HG03060 (cell line): ENCODE measurements at regions not wholly inside any gene's neighbourhood (a gene's known extent, or its start where the extent isn't known, plus 50 kb on each side); places are given as distances from the start of the nearest gene placed in this dataset.

Experiments used
- ATAC-seq: cut with Tn5 transposase; IDR thresholded peaks from one replicate; pipeline ENCODE4 v1.9.1; 2021; ENCODE audit warnings: low read depth, moderate number of reproducible peaks; ENCODE audit not compliant: unreplicated experiment

- no peak for ATAC-seq
Measured at GRCh38 chr3:162740941-162741596, 1244.5 kb downstream of the OTOL1 start.

DNA sequence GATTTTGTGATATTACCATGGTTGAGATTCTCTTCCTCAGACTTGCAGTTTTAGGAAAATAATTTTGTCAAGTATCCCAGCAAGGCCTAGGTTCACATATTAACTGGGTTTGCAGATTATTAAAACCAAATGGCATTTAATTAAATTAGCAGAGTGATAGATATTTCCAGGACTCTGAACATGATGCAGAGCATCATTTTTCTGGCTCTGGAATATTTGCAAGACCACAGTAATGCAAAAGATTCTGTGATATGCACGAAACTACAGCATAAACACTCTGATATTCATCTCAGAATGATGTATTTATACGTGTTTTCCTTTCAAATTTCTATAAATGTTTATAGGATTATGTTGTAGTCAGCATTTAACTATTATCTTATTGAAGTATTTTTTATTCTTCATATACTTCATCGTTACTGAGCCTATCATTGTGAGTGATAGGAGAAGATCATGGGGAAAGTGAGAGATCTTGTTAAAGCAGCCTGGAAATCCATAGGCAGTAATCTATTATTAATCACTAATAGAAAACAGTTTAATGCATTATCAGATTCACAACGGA lies 1245.6 kb downstream of the OTOL1 start:
- ATAC-seq: no peak

GRCh38 chr3:162743091-162743490 lies 1246.5 kb downstream of the OTOL1 start:
- no peak for ATAC-seq

- no peak for ATAC-seq
Measured at GRCh38 chr3:162760789-162761188, 1264.2 kb downstream of the OTOL1 start.

DNA sequence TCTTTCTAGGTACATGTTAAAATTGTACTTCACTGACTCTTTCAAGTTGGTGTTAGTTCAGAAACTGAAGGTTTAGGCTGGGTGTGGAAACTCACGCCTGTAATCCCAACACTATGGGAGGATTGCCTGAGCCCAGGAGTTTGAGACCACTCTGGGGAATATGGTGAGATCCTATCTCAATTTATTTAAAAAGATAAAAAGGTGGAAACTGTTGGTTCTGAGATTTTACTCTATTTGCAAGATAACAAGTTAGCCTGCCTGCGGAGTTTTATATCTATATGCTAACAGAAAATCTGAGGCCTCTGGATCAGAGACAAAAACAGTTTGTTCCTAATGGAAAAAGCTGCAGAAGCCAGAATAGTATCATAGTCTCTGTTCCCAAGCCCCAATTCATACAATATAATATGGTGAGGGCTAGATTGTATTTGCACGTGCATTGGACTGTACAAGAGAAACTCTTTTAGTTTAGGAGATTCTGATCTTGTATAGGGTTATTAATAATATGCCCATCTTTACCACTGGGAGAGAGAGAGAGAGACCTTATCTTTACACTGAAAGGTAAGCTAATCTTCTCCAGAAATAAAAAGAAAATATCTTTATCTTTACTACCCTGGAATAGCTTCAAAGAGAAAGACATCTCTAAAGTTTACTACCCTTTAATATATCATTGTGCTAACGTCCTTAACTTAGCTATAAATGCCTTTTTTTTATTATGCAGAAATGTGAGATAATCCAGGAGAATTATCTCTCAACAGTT lies 1267.6 kb downstream of the OTOL1 start:
- ATAC-seq: no peak

DNA sequence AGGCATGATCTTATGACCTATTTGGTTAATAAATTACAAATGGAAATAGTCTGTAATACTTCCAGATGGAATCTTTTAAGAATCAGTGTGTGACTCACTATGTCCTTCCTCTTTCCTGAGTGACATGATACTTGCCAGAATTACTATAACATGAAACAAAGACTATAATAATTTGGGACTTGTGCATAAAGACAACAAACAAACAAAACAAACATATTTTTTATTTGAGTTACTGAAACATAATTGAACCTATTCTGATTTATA lies 1268.1 kb downstream of the OTOL1 start:
- no peak for ATAC-seq

- ATAC-seq: no peak
Measured at GRCh38 chr3:162765524-162765923, 1268.9 kb downstream of the OTOL1 start.

- no peak for ATAC-seq
Measured at GRCh38 chr3:162769564-162769963, 1273.0 kb downstream of the OTOL1 start.

DNA sequence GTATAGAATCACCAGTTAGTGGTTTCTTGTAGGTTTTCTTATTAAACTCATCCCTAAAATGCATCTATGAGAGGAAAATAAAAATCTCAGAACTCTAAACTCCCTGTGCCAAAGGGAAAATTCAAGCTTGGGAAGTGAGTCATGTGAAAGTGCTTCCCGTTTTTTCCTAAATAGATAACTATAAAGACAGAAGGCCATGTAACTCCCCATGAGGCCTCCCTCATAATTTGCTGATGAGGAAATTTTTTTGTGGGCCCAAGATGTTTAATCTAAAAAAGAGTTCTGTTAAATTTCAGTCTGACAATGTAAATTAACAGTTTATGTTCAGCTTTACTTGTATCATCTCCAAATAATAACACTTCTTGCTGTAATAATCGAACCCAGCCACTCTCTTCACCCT lies 1273.9 kb downstream of the OTOL1 start:
- no peak for ATAC-seq

DNA sequence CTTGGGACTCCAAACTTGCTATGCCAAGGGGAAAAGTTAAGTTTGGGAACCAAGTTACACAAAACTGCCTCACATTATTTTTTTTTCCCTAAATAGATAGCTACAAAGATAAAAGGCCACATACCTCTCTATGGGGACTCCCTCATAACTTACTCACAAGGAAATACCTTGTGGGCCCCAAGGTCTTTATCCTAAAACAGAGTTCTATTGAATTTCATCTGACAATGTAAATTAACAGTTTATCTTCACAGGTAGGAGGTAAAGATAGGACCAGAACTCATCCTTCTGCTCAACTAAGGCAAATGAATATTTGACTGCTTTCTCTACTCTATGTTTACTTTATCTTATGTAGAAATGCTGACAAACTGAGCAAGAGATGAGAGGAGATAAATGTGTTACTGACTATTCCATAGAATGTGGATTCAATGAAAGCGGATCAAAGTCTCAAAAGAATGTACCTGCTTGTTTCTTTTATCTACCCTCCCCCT lies 1278.0 kb downstream of the OTOL1 start:
- no peak for ATAC-seq

- ATAC-seq: no peak
Measured at GRCh38 chr3:162776148-162776547, 1279.5 kb downstream of the OTOL1 start.

DNA sequence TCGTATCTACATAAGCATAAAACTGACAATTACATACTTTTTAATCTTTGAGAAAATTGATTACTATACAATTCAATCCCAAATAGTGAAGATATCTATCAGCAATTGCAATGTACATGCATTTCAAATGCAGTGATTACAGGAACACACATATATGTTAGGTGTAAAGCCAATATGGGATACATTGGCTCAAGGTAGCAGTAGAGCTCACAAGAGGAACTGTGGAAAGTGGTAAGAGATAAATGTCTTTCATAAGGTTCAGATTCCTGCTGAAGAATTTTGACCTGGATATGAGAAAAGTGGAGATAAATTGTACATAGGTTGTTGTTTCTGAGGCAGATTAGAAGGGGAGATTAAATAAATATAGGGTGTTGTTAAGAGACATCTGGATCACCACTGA lies 1280.5 kb downstream of the OTOL1 start:
- ATAC-seq: no peak

GRCh38 chr3:162780313-162780712 lies 1283.7 kb downstream of the OTOL1 start:
- ATAC-seq: no peak

DNA sequence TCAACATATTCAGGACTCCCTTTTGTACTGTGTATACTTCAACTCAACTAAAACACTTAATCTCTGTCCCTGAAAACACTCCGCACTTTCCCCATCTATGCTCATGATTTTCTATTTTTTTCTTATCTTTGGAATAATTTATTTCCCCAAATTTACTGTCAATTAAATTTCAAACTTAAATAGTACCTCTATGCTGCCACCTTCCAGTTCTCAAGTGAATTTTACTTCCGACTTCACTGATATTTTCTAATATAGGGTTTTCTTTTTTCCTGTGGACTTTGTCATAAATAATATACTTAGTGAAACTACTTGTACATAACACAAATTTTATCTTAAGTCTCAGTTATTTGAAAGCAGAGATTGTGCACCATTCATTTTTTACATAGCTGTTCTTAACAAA lies 1303.3 kb downstream of the OTOL1 start:
- no peak for ATAC-seq

DNA sequence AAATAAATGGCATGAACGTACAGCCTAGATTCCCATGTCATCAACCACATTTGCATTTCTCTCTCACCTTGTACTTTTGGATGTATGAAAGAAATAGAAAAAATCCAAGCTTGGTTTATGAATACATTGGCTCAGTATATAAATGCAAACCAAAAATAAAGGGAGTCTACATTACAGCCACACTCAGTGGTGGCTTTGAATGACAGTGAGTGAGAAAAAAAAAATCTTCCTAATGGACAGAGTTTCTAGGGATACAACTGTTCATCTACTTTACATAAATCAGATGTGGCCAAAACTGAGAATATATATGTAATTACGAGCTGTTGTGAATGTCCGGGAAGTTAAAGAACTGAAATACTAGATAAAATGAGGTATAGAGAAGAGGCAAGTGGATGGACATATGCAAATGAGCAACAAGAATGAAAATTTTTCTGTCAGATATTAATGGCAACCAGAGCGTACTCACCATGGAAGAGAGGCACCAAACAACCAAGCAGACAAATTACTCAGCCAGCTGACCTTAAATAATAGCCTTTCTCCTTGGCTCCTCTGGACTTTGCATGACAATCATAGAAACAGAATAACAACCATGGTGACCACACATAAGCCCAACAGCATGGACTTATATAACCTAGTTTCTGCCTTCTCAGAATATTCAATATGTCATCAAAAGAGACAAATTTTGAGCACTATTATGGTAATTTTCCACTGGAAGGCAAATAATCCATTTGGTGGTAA lies 1305.8 kb downstream of the OTOL1 start:
- ATAC-seq: no peak

- ATAC-seq: no peak
Measured at GRCh38 chr3:162810776-162811175, 1314.2 kb downstream of the OTOL1 start.

DNA sequence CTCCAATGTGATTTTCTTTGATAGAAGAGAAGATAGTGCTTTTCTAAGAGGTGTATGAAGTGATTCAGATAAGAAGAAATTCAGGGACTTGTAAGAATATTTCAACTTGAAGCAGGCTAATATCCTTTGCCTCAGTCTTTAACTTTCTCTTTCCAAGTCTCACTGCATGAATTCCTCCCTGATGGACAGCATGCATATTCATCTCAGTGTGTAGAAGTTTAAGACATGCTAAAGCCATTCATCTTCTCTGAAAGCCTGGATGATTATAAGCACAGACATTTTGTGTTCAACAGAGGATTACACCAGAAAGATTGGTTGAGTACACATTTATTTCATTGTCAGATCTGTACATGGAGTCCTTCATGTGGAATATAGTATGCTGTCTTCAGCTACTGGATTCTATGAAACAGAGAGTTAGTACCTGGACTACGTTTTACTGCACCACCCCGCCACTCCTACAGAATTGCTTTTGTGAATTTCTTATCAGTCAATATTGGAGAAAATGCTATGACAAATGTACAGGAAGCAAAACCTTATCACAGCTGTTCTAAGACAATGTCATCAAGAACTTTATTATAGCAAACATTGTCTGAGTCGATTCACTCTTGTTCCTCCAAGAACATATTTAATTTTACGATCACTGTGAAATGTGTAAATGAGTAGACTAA lies 1346.1 kb downstream of the OTOL1 start:
- ATAC-seq: no peak

- no peak for ATAC-seq
Measured at GRCh38 chr3:162845918-162846317, 1349.3 kb downstream of the OTOL1 start.

GRCh38 chr3:162847511-162847910 lies 1350.9 kb downstream of the OTOL1 start:
- no peak for ATAC-seq

DNA sequence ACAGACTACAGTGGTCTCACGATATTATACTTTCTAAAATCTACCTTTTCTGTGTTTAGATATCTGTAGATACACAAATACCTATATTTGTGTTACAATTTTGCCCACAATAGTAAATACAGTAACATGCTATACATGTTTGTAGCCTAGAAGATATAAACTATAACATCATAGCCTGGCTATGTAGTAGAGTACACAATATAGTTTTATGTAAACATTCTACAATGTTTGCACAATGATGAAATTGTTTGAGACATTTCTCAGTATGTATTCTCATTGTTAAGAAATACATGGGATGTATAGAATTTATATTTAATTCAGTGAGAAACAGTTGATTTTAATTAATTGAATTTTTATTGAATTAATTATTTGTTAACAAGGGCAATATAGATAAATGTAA lies 1367.0 kb downstream of the OTOL1 start:
- ATAC-seq: no peak

- ATAC-seq: no peak
Measured at GRCh38 chr3:162865466-162865865, 1368.9 kb downstream of the OTOL1 start.
